HCT116 (cell line): ENCODE measurements at regions not wholly inside any gene's neighbourhood (a gene's known extent, or its start where the extent isn't known, plus 50 kb on each side); places are given as distances from the start of the nearest gene placed in this dataset.

Source experiments
- ATAC-seq: fragments of 200-7000 bp; cut with Tn5 transposase; 2 replicates; pipeline ENCODE4 v1.9.1; 2020; ENCODE audit warnings: mild to moderate bottlenecking, moderate library complexity
- BruUV-seq: library from RNA; stranded (reverse); fragments of 400-500 nt; replicated peaks from 2 replicates; lab custom pipeline; 2021; lab: Mats Ljungman, UMichigan
- CTCF ChIA-PET: fragments of 300-600 bp; sonication (Branson Sonifier 250); formaldehyde crosslinking; loops from one replicate; lab custom pipeline; 2021; ENCODE audit warnings: antibody characterized with exemption; lab: Charles Lee
- POLR2A ChIA-PET: fragments of 300-600, 350-600 bp; sonication (Branson Sonifier 250); formaldehyde crosslinking; loops from one replicate; lab custom pipeline; 2021; ENCODE audit warnings: antibody characterized with exemption; lab: Charles Lee
- RAD21 ChIA-PET, 2 experiments: fragments of 300-600 bp; sonication (Branson Sonifier 250); formaldehyde crosslinking; loops; one replicate each; lab custom pipeline; 2023; ENCODE audit warnings: low total read pairs in 2 of 2; ENCODE audit not compliant: uncharacterized antibody in 2 of 2, unreplicated experiment in 2 of 2, low non-redundant PET in 1 of 2; lab: Charles Lee
- DNase-seq: peaks from one replicate; pipeline ENCODE4 v3.0.0-alpha.2; 2010; ENCODE audit warnings: low read depth, low spot score
- H2AFZ ChIP-seq: fragments of 200-600 bp; shearing (Covaris generic), sonication (generic); 2 replicates; pipeline ENCODE4 v1.6.1; 2017; ENCODE audit warnings: low read depth, mixed run types, mixed read lengths, antibody characterized with exemption, low read length; ENCODE audit not compliant: poor library complexity, severe bottlenecking
- H3K27ac ChIP-seq: 2 replicates; pipeline ENCODE4 v1.5.1; 2012; ENCODE audit warnings: low read depth, low read length
- H3K27me3 ChIP-seq: fragments of 200-600 bp; sonication (generic); 2 replicates; pipeline ENCODE4 v1.6.1; 2016; ENCODE audit warnings: mixed run types, low read length, mixed read lengths; ENCODE audit not compliant: insufficient read depth
- H3K36me3 ChIP-seq, 2 experiments: fragments of 200-500 bp in 1 of 2; fragments of 200-600 bp in 1 of 2; sonication (Bioruptor generic) in 1 of 2; sonication (generic) in 1 of 2; 2 replicates each; pipeline versions ENCODE4 v1.5.1 to v1.6.1; 2014 to 2016; ENCODE audit warnings: low read length in 2 of 2, inconsistent platforms in 1 of 2, mixed read lengths in 1 of 2, mixed run types in 1 of 2; ENCODE audit not compliant: insufficient read depth in 2 of 2, control insufficient read depth in 1 of 2
- H3K4me1 ChIP-seq, 2 experiments: fragments of 200-600 bp in 1 of 2; sonication (generic) in 1 of 2; 2 replicates each; pipeline versions ENCODE4 v1.5.1 to v1.6.1; 2012 to 2017; ENCODE audit warnings: low read length in 2 of 2, inconsistent platforms in 1 of 2, mild to moderate bottlenecking in 1 of 2, mixed read lengths in 1 of 2, mixed run types in 1 of 2, moderate library complexity in 1 of 2; ENCODE audit not compliant: insufficient read depth in 2 of 2, control insufficient read depth in 1 of 2
- H3K4me2 ChIP-seq: fragments of 200-600 bp; sonication (generic); 2 replicates; pipeline ENCODE4 v1.6.1; 2017; ENCODE audit warnings: mixed run types, low read length, mixed read lengths
- H3K4me3 ChIP-seq, 2 experiments: fragments of 200-600 bp in 1 of 2; sonication (generic) in 1 of 2; replicated peaks in 1 of 2; 2 replicates each; pipeline ENCODE4 v1.5.1; 2011 to 2016; ENCODE audit warnings: low read length in 2 of 2, control low read depth in 1 of 2, low read depth in 1 of 2, mild to moderate bottlenecking in 1 of 2, mixed read lengths in 1 of 2, mixed run types in 1 of 2
- H3K79me2 ChIP-seq: fragments of 200-600 bp; sonication (generic); 2 replicates; pipeline ENCODE4 v1.6.1; 2017; ENCODE audit warnings: mild to moderate bottlenecking, mixed run types, low read length, moderate library complexity, mixed read lengths; ENCODE audit not compliant: insufficient read depth
- H3K9ac ChIP-seq: fragments of 200-600 bp; sonication (generic); 2 replicates; pipeline ENCODE4 v1.6.1; 2016; ENCODE audit warnings: low read length, mixed read lengths
- H3K9me2 ChIP-seq: fragments of 200-600 bp; sonication (generic), shearing (Covaris generic); 2 replicates; pipeline ENCODE4 v1.6.1; 2017; ENCODE audit warnings: mixed run types, mild to moderate bottlenecking, moderate library complexity; ENCODE audit not compliant: insufficient read depth
- H3K9me3 ChIP-seq, 2 experiments: fragments of 200-500 bp in 1 of 2; fragments of 200-600 bp in 1 of 2; sonication (Bioruptor generic) in 1 of 2; sonication (generic) in 1 of 2; 2 replicates each; pipeline ENCODE4 v1.6.1; 2014 to 2017; ENCODE audit warnings: low read length in 2 of 2, mixed read lengths in 2 of 2, inconsistent platforms in 1 of 2, low read depth in 1 of 2, mild to moderate bottlenecking in 1 of 2, mixed run types in 1 of 2, moderate library complexity in 1 of 2; ENCODE audit not compliant: control insufficient read depth in 1 of 2, insufficient read depth in 1 of 2
- H4K20me1 ChIP-seq: fragments of 200-600 bp; sonication (generic), shearing (Covaris generic); 2 replicates; pipeline ENCODE4 v1.6.1; 2017; ENCODE audit warnings: mixed run types, mild to moderate bottlenecking, moderate library complexity; ENCODE audit not compliant: insufficient read depth
- CBX3 ChIP-seq: IDR thresholded peaks from 2 replicates; pipeline ENCODE4 v1.6.1; 2012; ENCODE audit warnings: low read depth
- CEBPB ChIP-seq: IDR thresholded peaks from 2 replicates; pipeline ENCODE4 v1.6.1; 2012; ENCODE audit warnings: low read depth
- EGR1 ChIP-seq: IDR thresholded peaks from 2 replicates; pipeline ENCODE4 v1.6.1; 2012; ENCODE audit warnings: low read depth
- EZH2 ChIP-seq: fragments of 200-600 bp; sonication (generic); IDR thresholded peaks from 2 replicates; pipeline ENCODE4 v1.6.1; 2017; ENCODE audit warnings: antibody characterized with exemption, mixed run types
- EZH2phosphoT487 ChIP-seq: fragments of 200-600 bp; IDR thresholded peaks from 2 replicates; pipeline ENCODE4 v1.6.1; 2018; ENCODE audit warnings: antibody characterized with exemption, borderline replicate concordance
- FOSL1 ChIP-seq: IDR thresholded peaks from 2 replicates; pipeline ENCODE4 v1.6.1; 2012; ENCODE audit warnings: low read depth
- JUND ChIP-seq: IDR thresholded peaks from 2 replicates; pipeline ENCODE4 v1.6.1; 2012
- POLR2A ChIP-seq: IDR thresholded peaks from 2 replicates; pipeline ENCODE4 v1.7.0; 2011; ENCODE audit warnings: borderline replicate concordance; ENCODE audit not compliant: insufficient read depth, insufficient read length; ENCODE audit errors: extremely low read depth
- POLR2AphosphoS5 ChIP-seq: IDR thresholded peaks from 2 replicates; pipeline ENCODE4 v1.6.1; 2011; ENCODE audit warnings: mild to moderate bottlenecking, low read depth, low read length, moderate library complexity
- RAD21 ChIP-seq: IDR thresholded peaks from 2 replicates; pipeline ENCODE4 v1.6.1; 2012; ENCODE audit warnings: low read depth, mild to moderate bottlenecking
- SIN3A ChIP-seq: IDR thresholded peaks from 2 replicates; pipeline ENCODE4 v1.6.1; 2012; ENCODE audit warnings: low read depth
- SRF ChIP-seq: IDR thresholded peaks from 2 replicates; pipeline ENCODE4 v1.6.1; 2012; ENCODE audit warnings: low read depth
- YY1 ChIP-seq: IDR thresholded peaks from 2 replicates; pipeline ENCODE4 v1.6.1; 2011; ENCODE audit warnings: low read length, low read depth, moderate library complexity, mild to moderate bottlenecking; ENCODE audit not compliant: insufficient replicate concordance; ENCODE audit errors: extremely low read depth
- intact Hi-C: fragments of 100-400 bp; cut with micrococcal nuclease; formaldehyde crosslinking; loops from 2 replicates; pipeline ENCODE4 v1.10.0; 2022
- TF ChIP-seq, protein P1 (sequence below): IDR thresholded peaks from 2 replicates; pipeline ENCODE4 v1.6.1; 2011; ENCODE audit warnings: mild to moderate bottlenecking, low read length, moderate library complexity; ENCODE audit not compliant: insufficient replicate concordance; ENCODE audit errors: extremely low read depth
- TF ChIP-seq, protein P2 (sequence below), 3 experiments: fragments of 200-600 bp in 1 of 3; sonication (generic) in 1 of 3; IDR thresholded peaks in 2 of 3; conservative IDR thresholded peaks in 1 of 3; 2 replicates each; pipeline ENCODE4 v1.5.1; 2012 to 2017; ENCODE audit warnings: low read depth in 2 of 3, low read length in 2 of 3, antibody characterized with exemption in 1 of 3, borderline replicate concordance in 1 of 3, control low read depth in 1 of 3, mild to moderate bottlenecking in 1 of 3, mixed read lengths in 1 of 3, mixed run types in 1 of 3, moderate library complexity in 1 of 3; ENCODE audit not compliant: insufficient read depth in 1 of 3

DNA sequence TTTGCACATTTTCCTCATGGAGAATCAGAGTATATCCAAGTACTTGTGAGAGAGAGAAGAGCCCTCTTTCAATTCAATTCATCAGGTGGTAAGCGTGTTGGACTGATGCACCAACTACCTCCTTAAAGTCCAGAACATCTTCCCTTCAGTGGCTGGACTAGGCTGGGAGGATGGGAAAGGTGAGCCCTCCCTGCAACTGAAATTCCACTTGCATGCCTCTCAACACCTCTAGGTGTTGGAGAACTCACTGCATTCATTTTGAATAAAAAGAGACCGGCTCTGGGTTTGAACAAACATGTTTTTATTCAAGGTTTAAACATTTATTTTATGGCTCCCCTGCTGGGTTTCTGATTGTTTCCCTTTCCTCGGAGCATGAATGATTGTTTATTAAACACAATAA is 573.5 kb downstream of the CCSER2 start:
- DNase-seq (no peak), ATAC-seq (no peak)
- Histone ChIP-seq H2AFZ (no peak overlapping the region), H3K4me2 (no peak overlapping the region), H3K4me1 (no peaks in the 10 kb centered on the region), H3K36me3 (no peaks in the 10 kb centered on the region), H3K4me3 (no peak overlapping the region), H3K79me2 (no peaks in the 10 kb centered on the region), H3K27me3 (peaks cover 6% of the 10 kb centered on the region), H4K20me1 (no peaks in the 10 kb centered on the region), H3K9ac (no peak overlapping the region), H3K9me2 (no peaks in the 10 kb centered on the region), H3K9me3 (no peaks in the 10 kb centered on the region), H3K27ac (no peak overlapping the region)
- intact Hi-C loops: no loop called here
- TF ChIP-seq SRF (no peak), CEBPB (no peak), EZH2 (no peak), RAD21 (no peak), CBX3 (no peak), POLR2A (no peak), SIN3A (no peak), EGR1 (no peak), EZH2phosphoT487 (no peak), YY1 (no peak), POLR2AphosphoS5 (no peak), FOSL1 (no peak), JUND (no peak)
- TF ChIP-seq, protein P1, sequence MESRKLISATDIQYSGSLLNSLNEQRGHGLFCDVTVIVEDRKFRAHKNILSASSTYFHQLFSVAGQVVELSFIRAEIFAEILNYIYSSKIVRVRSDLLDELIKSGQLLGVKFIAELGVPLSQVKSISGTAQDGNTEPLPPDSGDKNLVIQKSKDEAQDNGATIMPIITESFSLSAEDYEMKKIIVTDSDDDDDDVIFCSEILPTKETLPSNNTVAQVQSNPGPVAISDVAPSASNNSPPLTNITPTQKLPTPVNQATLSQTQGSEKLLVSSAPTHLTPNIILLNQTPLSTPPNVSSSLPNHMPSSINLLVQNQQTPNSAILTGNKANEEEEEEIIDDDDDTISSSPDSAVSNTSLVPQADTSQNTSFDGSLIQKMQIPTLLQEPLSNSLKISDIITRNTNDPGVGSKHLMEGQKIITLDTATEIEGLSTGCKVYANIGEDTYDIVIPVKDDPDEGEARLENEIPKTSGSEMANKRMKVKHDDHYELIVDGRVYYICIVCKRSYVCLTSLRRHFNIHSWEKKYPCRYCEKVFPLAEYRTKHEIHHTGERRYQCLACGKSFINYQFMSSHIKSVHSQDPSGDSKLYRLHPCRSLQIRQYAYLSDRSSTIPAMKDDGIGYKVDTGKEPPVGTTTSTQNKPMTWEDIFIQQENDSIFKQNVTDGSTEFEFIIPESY: no peak
- TF ChIP-seq, protein P2, sequence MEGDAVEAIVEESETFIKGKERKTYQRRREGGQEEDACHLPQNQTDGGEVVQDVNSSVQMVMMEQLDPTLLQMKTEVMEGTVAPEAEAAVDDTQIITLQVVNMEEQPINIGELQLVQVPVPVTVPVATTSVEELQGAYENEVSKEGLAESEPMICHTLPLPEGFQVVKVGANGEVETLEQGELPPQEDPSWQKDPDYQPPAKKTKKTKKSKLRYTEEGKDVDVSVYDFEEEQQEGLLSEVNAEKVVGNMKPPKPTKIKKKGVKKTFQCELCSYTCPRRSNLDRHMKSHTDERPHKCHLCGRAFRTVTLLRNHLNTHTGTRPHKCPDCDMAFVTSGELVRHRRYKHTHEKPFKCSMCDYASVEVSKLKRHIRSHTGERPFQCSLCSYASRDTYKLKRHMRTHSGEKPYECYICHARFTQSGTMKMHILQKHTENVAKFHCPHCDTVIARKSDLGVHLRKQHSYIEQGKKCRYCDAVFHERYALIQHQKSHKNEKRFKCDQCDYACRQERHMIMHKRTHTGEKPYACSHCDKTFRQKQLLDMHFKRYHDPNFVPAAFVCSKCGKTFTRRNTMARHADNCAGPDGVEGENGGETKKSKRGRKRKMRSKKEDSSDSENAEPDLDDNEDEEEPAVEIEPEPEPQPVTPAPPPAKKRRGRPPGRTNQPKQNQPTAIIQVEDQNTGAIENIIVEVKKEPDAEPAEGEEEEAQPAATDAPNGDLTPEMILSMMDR (IDR thresholded peaks at IDR 0.05 in 2 of 3, conservative IDR thresholded peaks at IDR 0.05 in 1 of 3; ENCODE audit: borderline replicate concordance in 1 of 3, insufficient read depth in 1 of 3, low read depth in 2 of 3, low read length in 2 of 3): no peak
- no TSS peak for BruUV-seq
- POLR2A ChIA-PET: no interaction called here
- RAD21 ChIA-PET: no interaction called here
- CTCF ChIA-PET: no interaction called here
